Osteoblast (primary cell): ENCODE measurements at regions not wholly inside any gene's neighbourhood (a gene's known extent, or its start where the extent isn't known, plus 50 kb on each side); places are given as distances from the start of the nearest gene placed in this dataset.

Source experiments
- DNase-seq: peaks from one replicate; pipeline ENCODE4 v3.0.0; 2011; ENCODE audit warnings: low spot score, mixed read lengths; ENCODE audit not compliant: insufficient read length; ENCODE audit errors: missing footprints
- H2AFZ ChIP-seq: 2 replicates; pipeline ENCODE4 v1.6.0; 2011; ENCODE audit warnings: mild to moderate bottlenecking, low read length
- H3K27ac ChIP-seq: 2 replicates; pipeline ENCODE4 v1.5.1; 2011; ENCODE audit warnings: mild to moderate bottlenecking, low read depth, low read length, moderate library complexity
- H3K27me3 ChIP-seq: 2 replicates; pipeline ENCODE4 v1.6.0; 2012; ENCODE audit warnings: mild to moderate bottlenecking, control low read depth, inconsistent platforms, low read length, moderate library complexity; ENCODE audit not compliant: insufficient read depth
- H3K36me3 ChIP-seq: 2 replicates; pipeline ENCODE4 v1.5.1; 2011; ENCODE audit warnings: mild to moderate bottlenecking, low read length, control low read depth, moderate library complexity; ENCODE audit not compliant: insufficient read depth
- H3K4me1 ChIP-seq: 2 replicates; pipeline ENCODE4 v1.5.1; 2011; ENCODE audit warnings: mild to moderate bottlenecking, low read length, control low read depth, moderate library complexity; ENCODE audit not compliant: insufficient read depth
- H3K4me2 ChIP-seq: 2 replicates; pipeline ENCODE4 v1.6.0; 2011; ENCODE audit warnings: mild to moderate bottlenecking, low read length; ENCODE audit not compliant: insufficient read depth
- H3K4me3 ChIP-seq: fragments of 200-600 bp; sonication (generic); 3 replicates; pipeline ENCODE4 v1.5.1; 2012; ENCODE audit warnings: mild to moderate bottlenecking, low read length, inconsistent platforms; ENCODE audit not compliant: insufficient read depth
- H3K79me2 ChIP-seq: 2 replicates; pipeline ENCODE4 v1.6.0; 2012; ENCODE audit warnings: mild to moderate bottlenecking, low read length, control low read depth, inconsistent platforms; ENCODE audit not compliant: insufficient read depth
- H3K9me3 ChIP-seq: 2 replicates; pipeline ENCODE4 v1.5.1; 2011; ENCODE audit warnings: low read depth, low read length, control low read depth
- H4K20me1 ChIP-seq: 2 replicates; pipeline ENCODE4 v1.6.0; 2012; ENCODE audit warnings: mild to moderate bottlenecking, low read length, control low read depth; ENCODE audit not compliant: insufficient read depth
- CTCF ChIP-seq: IDR thresholded peaks from 2 replicates; pipeline ENCODE4 v1.5.1; 2011; ENCODE audit warnings: mild to moderate bottlenecking, low read depth, low read length, moderate library complexity; ENCODE audit errors: extremely low read depth

- Histone ChIP-seq H3K9me3 (no peaks in the 10 kb centered on the region), H4K20me1 (no peaks in the 10 kb centered on the region), H3K79me2 (no peaks in the 10 kb centered on the region), H3K4me2 (no peak overlapping the region), H2AFZ (no peak overlapping the region), H3K4me3 (no peak overlapping the region), H3K4me1 (no peaks in the 10 kb centered on the region), H3K27me3 (no peaks in the 10 kb centered on the region), H3K36me3 (no peaks in the 10 kb centered on the region), H3K27ac (no peak overlapping the region)
- no peak for DNase-seq
- TF ChIP-seq CTCF: no peak
Observed at GRCh38 chr2:181326661-181327060, 130.5 kb upstream of the ITGA4 start.

- Histone ChIP-seq H3K79me2 (no peaks in the 10 kb centered on the region), H3K4me1 (no peaks in the 10 kb centered on the region), H3K9me3 (no peaks in the 10 kb centered on the region), H3K27ac (no peak overlapping the region), H3K4me2 (no peak overlapping the region), H3K4me3 (no peak overlapping the region), H2AFZ (no peak overlapping the region), H3K27me3 (no peaks in the 10 kb centered on the region), H4K20me1 (no peaks in the 10 kb centered on the region), H3K36me3 (no peaks in the 10 kb centered on the region)
- TF ChIP-seq CTCF: no peak
- no peak for DNase-seq
Observed at GRCh38 chr2:181330286-181330685, 126.9 kb upstream of the ITGA4 start.

- Histone ChIP-seq H3K4me2 (no peak overlapping the region), H3K4me1 (no peaks in the 10 kb centered on the region), H3K79me2 (no peaks in the 10 kb centered on the region), H3K9me3 (no peaks in the 10 kb centered on the region), H3K27me3 (no peaks in the 10 kb centered on the region), H3K4me3 (no peak overlapping the region), H2AFZ (no peak overlapping the region), H3K36me3 (no peaks in the 10 kb centered on the region), H4K20me1 (no peaks in the 10 kb centered on the region), H3K27ac (no peak overlapping the region)
- no peak for TF ChIP-seq CTCF
- DNase-seq: no peak
Observed at GRCh38 chr2:181332044-181332605, 125.1 kb upstream of the ITGA4 start.

GRCh38 chr2:181334158-181334826 lies 122.9 kb upstream of the ITGA4 start:
- Histone ChIP-seq H3K27me3 (no peaks in the 10 kb centered on the region), H3K9me3 (no peaks in the 10 kb centered on the region), H4K20me1 (no peaks in the 10 kb centered on the region), H3K36me3 (no peaks in the 10 kb centered on the region), H3K4me2 (no peak overlapping the region), H3K79me2 (no peaks in the 10 kb centered on the region), H2AFZ (no peak overlapping the region), H3K4me1 (no peaks in the 10 kb centered on the region), H3K27ac (no peak overlapping the region), H3K4me3 (no peak overlapping the region)
- no peak for DNase-seq
- TF ChIP-seq CTCF: no peak
